ENCODE measurements at regions not wholly inside any gene's neighbourhood (a gene's known extent, or its start where the extent isn't known, plus 50 kb on each side); places are given as distances from the start of the nearest gene placed in this dataset.
A peak's percentile ranks its signal among the peaks of the same experiment; 100 is the strongest.

DNA sequence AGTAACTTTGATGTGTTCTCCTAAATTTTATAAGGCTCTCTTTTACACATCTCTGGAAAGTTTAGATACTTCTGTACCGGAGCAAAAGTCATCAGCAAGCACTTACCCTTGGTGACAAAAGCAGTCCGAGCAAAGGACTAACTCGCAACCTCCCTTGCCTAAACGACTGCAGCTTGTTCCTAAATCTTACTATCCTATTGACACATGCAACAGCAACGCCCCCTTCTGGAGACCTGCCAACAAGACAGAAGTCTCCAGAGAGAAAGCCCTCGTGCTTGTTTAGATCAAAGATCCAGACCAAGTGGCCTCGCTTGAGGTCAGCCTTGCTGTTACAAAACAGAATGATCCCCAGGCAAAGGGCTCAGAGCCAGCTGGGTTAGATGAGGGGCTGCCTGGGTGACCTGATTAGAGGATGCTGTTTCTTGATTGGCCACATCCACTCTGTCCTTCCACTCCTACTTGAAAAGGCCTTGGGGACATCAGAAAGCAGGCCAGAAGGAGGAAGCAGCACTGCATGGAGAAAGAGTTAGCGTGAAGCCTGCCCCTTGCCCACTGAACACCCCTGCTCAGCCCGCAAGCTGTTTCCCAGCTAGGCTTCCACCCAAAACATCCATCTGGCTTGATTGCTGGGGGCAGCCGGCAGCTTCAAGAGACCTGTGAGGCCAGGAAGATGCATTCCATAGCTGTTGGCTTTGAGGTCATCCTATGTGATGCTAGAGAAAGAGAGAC, 94.3 kb downstream of the HNRNPLL start (continued):
- TF ChIP-seq THAP9 (CRISPR knock-in tag; IDR thresholded peaks at IDR 0.05; ENCODE audit: borderline replicate concordance) (peak; percentile 53; the same call in 1 of the 2 replicates), ZNF616 (CRISPR knock-in tag; IDR thresholded peaks at IDR 0.05; ENCODE audit: low read depth) (no peak), ZFP82 (CRISPR knock-in tag; IDR thresholded peaks at IDR 0.05; ENCODE audit: borderline replicate concordance) (no peak), NFATC3 (CRISPR knock-in tag; IDR thresholded peaks at IDR 0.05) (no peak), RXRA (CRISPR knock-in tag; IDR thresholded peaks at IDR 0.05) (peak; percentile 85), SOX5 (CRISPR knock-in tag; IDR thresholded peaks at IDR 0.05; ENCODE audit: borderline replicate concordance) (peak; percentile 68), REL (CRISPR knock-in tag; conservative IDR thresholded peaks at IDR 0.05) (0 out of 2 replicates have a peak, but pooled peaks have one; percentile 47), MTF1 (CRISPR knock-in tag; IDR thresholded peaks at IDR 0.05) (no peak), ZNF644 (CRISPR knock-in tag; IDR thresholded peaks at IDR 0.05; ENCODE audit: low read depth) (peak; percentile 69; the same call in 1 of the 2 replicates), FIP1L1 (IDR thresholded peaks at IDR 0.05; ENCODE audit: borderline replicate concordance, insufficient read depth, low read depth, low read length) (no peak), ZNF44 (CRISPR knock-in tag; IDR thresholded peaks at IDR 0.05) (no peak), MLX (CRISPR knock-in tag; IDR thresholded peaks at IDR 0.05) (peak; percentile 19; the same call in 1 of the 2 replicates), DNMT1 (CRISPR knock-in tag; IDR thresholded peaks at IDR 0.05) (no peak), GABPB1 (CRISPR knock-in tag; IDR thresholded peaks at IDR 0.05) (no peak), SP5 (CRISPR knock-in tag; IDR thresholded peaks at IDR 0.05; ENCODE audit: borderline replicate concordance, low read depth) (peak; percentile 9; the same call in 1 of the 2 replicates), TFDP2 (CRISPR knock-in tag; IDR thresholded peaks at IDR 0.05) (peak; percentile 83), NFE2 (CRISPR knock-in tag; IDR thresholded peaks at IDR 0.05) (no peak), ZBTB1 (CRISPR knock-in tag; IDR thresholded peaks at IDR 0.05; ENCODE audit: borderline replicate concordance) (no peak), PAF1 (CRISPR knock-in tag; IDR thresholded peaks at IDR 0.05) (no peak), ZNF775 (CRISPR knock-in tag; IDR thresholded peaks at IDR 0.05; ENCODE audit: borderline replicate concordance) (no peak), GMEB1 (CRISPR knock-in tag; IDR thresholded peaks at IDR 0.05; ENCODE audit: borderline replicate concordance) (no peak), HMGA1 (CRISPR knock-in tag; conservative IDR thresholded peaks at IDR 0.05) (no peak), RBM39 (IDR thresholded peaks at IDR 0.05; ENCODE audit: low read depth, low read length, poor library complexity, severe bottlenecking) (no peak)
